A673 (cell line): ENCODE measurements at regions not wholly inside any gene's neighbourhood (a gene's known extent, or its start where the extent isn't known, plus 50 kb on each side); places are given as distances from the start of the nearest gene placed in this dataset.

Source experiments
- BruUV-seq: library from RNA; stranded (reverse); fragments of 400-500 nt; replicated peaks from 2 replicates; lab custom pipeline; 2021; lab: Mats Ljungman, UMichigan
- CTCF ChIA-PET: fragments of 300-600 bp; sonication (Branson Sonifier 250); formaldehyde crosslinking; loops from one replicate; lab custom pipeline; 2022; ENCODE audit warnings: antibody characterized with exemption; lab: Charles Lee
- POLR2A ChIA-PET: fragments of 300-600 bp; sonication (Branson Sonifier 250); formaldehyde crosslinking; loops from one replicate; lab custom pipeline; 2022; ENCODE audit warnings: antibody characterized with exemption; ENCODE audit not compliant: low non-redundant PET; lab: Charles Lee
- DNase-seq: peaks from one replicate; pipeline ENCODE4 v3.0.0-alpha.2; 2015; ENCODE audit warnings: low spot score
- H3K27ac ChIP-seq: fragments of 200-600 bp; sonication (generic); 2 replicates; pipeline ENCODE4 v1.5.1; 2016; ENCODE audit warnings: mixed run types, low read depth, mild to moderate bottlenecking, mixed read lengths, antibody characterized with exemption, low read length; ENCODE audit not compliant: poor library complexity, severe bottlenecking
- H3K27me3 ChIP-seq: fragments of 200-600 bp; sonication (generic); replicated peaks from 2 replicates; pipeline ENCODE4 v1.6.1; 2017; ENCODE audit warnings: mixed run types, low read depth, mild to moderate bottlenecking, mixed read lengths, antibody characterized with exemption, low read length; ENCODE audit not compliant: insufficient read depth, poor library complexity
- H3K36me3 ChIP-seq: fragments of 200-600 bp; sonication (generic); 2 replicates; pipeline ENCODE4 v1.6.1; 2016; ENCODE audit warnings: mixed run types, mild to moderate bottlenecking, mixed read lengths, antibody characterized with exemption, low read length; ENCODE audit not compliant: insufficient read depth, poor library complexity, severe bottlenecking
- H3K4me1 ChIP-seq: fragments of 200-600 bp; sonication (generic); 2 replicates; pipeline ENCODE4 v1.6.1; 2017; ENCODE audit warnings: mixed run types, mild to moderate bottlenecking, mixed read lengths, antibody characterized with exemption, low read length; ENCODE audit not compliant: insufficient read depth, poor library complexity, severe bottlenecking
- H3K4me3 ChIP-seq: fragments of 200-600 bp; sonication (generic); 2 replicates; pipeline ENCODE4 v1.5.1; 2016; ENCODE audit warnings: low read depth, mixed run types, mild to moderate bottlenecking, mixed read lengths, low read length; ENCODE audit not compliant: poor library complexity, severe bottlenecking
- H3K9me3 ChIP-seq: fragments of 200-600 bp; sonication (generic); 2 replicates; pipeline ENCODE4 v1.6.1; 2016; ENCODE audit warnings: mixed run types, low read depth, mild to moderate bottlenecking, mixed read lengths, antibody characterized with exemption, low read length; ENCODE audit not compliant: poor library complexity, severe bottlenecking
- EZH2 ChIP-seq: fragments of 200-600 bp; sonication (generic); IDR thresholded peaks from 2 replicates; pipeline ENCODE4 v1.6.1; 2017; ENCODE audit warnings: borderline replicate concordance, low read depth, mild to moderate bottlenecking, mixed read lengths, antibody characterized with exemption, low read length; ENCODE audit not compliant: poor library complexity, severe bottlenecking
- intact Hi-C: fragments of 100-400 bp; cut with micrococcal nuclease; formaldehyde crosslinking; loops from one replicate; pipeline ENCODE4 v1.10.0; 2022; ENCODE audit not compliant: unreplicated experiment
- TF ChIP-seq, protein P1 (sequence below): fragments of 300-800, 200-600 bp; sonication (generic); conservative IDR thresholded peaks from 2 replicates; pipeline ENCODE4 v1.5.1; 2017; ENCODE audit warnings: low read depth, mild to moderate bottlenecking, antibody characterized with exemption, low read length, moderate library complexity, mixed read lengths

DNA sequence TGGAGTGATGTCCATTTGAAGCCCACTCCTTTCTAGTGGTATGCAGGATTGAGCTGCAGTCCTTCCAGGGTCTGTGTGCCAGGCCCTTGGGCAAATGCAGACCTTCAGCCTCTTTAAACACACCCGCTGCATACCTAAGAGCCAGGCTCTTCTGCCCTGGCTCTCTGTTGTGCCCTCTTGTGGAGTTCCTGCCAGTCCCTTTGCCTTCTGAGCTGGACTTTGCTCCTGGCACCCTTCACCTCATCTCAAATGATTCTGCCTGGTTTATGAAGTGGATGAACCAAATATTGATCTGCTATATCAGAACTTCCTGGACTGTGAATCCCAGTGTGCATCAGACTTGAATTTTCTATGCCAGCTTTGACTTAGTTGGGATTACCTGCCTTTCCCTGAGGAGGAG is 158.8 kb downstream of the URB2 start:
- intact Hi-C loops = no loop called here
- CTCF ChIA-PET = no interaction called here
- TF ChIP-seq, protein P1, sequence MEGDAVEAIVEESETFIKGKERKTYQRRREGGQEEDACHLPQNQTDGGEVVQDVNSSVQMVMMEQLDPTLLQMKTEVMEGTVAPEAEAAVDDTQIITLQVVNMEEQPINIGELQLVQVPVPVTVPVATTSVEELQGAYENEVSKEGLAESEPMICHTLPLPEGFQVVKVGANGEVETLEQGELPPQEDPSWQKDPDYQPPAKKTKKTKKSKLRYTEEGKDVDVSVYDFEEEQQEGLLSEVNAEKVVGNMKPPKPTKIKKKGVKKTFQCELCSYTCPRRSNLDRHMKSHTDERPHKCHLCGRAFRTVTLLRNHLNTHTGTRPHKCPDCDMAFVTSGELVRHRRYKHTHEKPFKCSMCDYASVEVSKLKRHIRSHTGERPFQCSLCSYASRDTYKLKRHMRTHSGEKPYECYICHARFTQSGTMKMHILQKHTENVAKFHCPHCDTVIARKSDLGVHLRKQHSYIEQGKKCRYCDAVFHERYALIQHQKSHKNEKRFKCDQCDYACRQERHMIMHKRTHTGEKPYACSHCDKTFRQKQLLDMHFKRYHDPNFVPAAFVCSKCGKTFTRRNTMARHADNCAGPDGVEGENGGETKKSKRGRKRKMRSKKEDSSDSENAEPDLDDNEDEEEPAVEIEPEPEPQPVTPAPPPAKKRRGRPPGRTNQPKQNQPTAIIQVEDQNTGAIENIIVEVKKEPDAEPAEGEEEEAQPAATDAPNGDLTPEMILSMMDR = no peak
- TF ChIP-seq EZH2 = no peak

DNA sequence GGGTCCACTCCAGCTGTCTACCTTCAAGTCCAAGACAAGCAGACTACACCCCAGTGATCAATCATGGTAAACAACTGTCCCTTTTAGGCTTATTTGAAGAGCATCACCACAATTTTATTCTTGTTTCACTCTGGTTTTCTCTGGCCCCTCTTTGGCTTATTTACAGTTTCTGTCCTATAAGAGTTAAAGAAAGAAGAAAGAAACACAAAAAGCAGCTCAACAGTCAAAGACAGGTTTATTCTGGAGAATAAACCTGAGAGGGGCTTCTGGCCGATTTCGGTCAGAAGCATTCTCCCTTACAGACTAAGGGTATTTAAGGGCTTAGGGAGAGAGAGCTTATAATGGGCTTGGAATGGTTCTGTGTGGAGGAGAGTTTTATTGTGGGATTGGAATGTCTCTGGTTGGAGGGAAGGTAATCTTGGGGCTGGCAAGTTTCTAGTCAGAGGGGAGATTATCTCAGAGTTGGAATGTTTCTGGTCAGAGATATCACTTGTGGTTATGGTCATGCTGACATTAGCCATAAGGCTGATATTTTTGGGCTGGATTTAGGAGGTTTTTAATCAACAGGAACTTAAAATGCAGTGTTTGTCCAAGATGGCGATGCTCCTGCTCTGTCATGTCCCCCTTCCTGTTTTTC is 161.0 kb downstream of the URB2 start:
- ChIA-PET POLR2A (no interaction called here), CTCF (no interaction called here)
- Histone ChIP-seq H3K27ac (no peak overlapping the region), H3K9me3 (no peaks in the 10 kb centered on the region), H3K4me1 (no peaks in the 10 kb centered on the region), H3K4me3 (no peak overlapping the region), H3K36me3 (no peaks in the 10 kb centered on the region), H3K27me3 (no peaks in the 10 kb centered on the region)
- TF ChIP-seq EZH2 = no peak
- TF ChIP-seq, protein P1 = no peak
- intact Hi-C loops = no loop called here
- no peak for DNase-seq
- no TSS peak for BruUV-seq

More for the DNA sequence above, 158.8 kb downstream of the URB2 start:
- POLR2A ChIA-PET = no interaction called here
- H3K4me1 ChIP-seq = no peaks in the 10 kb centered on the region
- no TSS peak for BruUV-seq
- H3K9me3 ChIP-seq = no peaks in the 10 kb centered on the region
- no peaks in the 10 kb centered on the region for H3K36me3 ChIP-seq
- DNase-seq = no peak
- no peak overlapping the region for H3K4me3 ChIP-seq
- no peaks in the 10 kb centered on the region for H3K27me3 ChIP-seq
- H3K27ac ChIP-seq = no peak overlapping the region

DNA sequence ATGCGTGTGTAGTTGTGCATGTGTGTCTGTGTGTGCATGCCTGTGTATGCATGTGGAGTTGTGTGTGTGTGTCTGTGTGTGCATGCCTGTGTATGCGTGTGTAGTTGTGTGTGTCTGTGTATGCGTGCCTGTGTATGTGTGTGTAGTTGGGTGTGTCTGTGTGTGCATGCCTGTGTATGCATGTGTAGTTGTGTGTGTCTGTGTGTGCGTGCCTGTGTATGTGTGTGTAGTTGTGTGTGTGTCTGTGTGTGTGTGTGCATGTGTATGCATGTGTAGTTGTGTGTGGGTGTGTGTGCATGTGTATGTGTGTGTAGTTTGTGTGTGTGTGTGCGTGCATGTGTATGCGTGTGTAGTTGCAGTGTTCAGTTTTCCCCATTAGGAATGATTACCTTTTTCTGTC is 162.0 kb downstream of the URB2 start:
- no peak for DNase-seq
- intact Hi-C loops = no loop called here
- Histone ChIP-seq H3K27me3 (no peaks in the 10 kb centered on the region), H3K9me3 (no peaks in the 10 kb centered on the region), H3K27ac (no peak overlapping the region), H3K4me1 (no peaks in the 10 kb centered on the region), H3K36me3 (no peaks in the 10 kb centered on the region), H3K4me3 (no peak overlapping the region)
- POLR2A ChIA-PET = no interaction called here
- TF ChIP-seq, protein P1 = no peak
- no peak for TF ChIP-seq EZH2
- CTCF ChIA-PET = no interaction called here
- BruUV-seq = no TSS peak
